ENCODE measurements at regions not wholly inside any gene's neighbourhood (a gene's known extent, or its start where the extent isn't known, plus 50 kb on each side); places are given as distances from the start of the nearest gene placed in this dataset.
"Not testable (repeated sequence)": the region's sequence is repeated elsewhere in the genome, so short reads cannot be mapped to it uniquely, and the experiment has no call there.

DNA sequence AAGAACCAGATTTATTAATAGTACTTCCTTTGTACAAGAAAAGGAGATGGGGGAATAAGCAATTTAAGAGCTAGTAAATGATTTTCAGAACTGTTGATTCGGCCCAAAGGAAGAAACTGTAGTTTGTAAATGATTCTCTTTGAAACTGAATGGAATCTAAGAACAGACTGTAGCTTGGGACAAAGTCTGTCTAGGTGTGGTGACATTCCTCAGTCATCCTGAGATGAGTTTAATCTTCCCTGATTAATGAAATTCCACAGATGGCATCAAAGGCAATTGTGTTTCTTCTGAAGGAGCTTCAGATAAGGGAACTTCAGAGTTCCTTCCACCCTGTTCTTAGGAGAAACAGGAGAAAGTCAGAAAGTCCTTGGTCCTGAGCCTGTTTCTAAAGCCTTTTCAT is 2095.9 kb downstream of the LRRC4C start:
- TF ChIP-seq, protein P1, sequence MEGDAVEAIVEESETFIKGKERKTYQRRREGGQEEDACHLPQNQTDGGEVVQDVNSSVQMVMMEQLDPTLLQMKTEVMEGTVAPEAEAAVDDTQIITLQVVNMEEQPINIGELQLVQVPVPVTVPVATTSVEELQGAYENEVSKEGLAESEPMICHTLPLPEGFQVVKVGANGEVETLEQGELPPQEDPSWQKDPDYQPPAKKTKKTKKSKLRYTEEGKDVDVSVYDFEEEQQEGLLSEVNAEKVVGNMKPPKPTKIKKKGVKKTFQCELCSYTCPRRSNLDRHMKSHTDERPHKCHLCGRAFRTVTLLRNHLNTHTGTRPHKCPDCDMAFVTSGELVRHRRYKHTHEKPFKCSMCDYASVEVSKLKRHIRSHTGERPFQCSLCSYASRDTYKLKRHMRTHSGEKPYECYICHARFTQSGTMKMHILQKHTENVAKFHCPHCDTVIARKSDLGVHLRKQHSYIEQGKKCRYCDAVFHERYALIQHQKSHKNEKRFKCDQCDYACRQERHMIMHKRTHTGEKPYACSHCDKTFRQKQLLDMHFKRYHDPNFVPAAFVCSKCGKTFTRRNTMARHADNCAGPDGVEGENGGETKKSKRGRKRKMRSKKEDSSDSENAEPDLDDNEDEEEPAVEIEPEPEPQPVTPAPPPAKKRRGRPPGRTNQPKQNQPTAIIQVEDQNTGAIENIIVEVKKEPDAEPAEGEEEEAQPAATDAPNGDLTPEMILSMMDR (IDR thresholded peaks at IDR 0.05), result no peak
- no peaks in the 10 kb centered on the region for H3K27me3 Mint-ChIP-seq (ENCODE audit: unreplicated experiment)
- no peaks in the 10 kb centered on the region for H3K4me1 Mint-ChIP-seq (ENCODE audit: unreplicated experiment)
- H3K36me3 Mint-ChIP-seq (ENCODE audit: unreplicated experiment), result no peaks in the 10 kb centered on the region
- DNase-seq (ENCODE audit: extremely low spot score, unreplicated experiment), result no peak
- H3K27ac Mint-ChIP-seq (ENCODE audit: unreplicated experiment), result no peak overlapping the region
- no peaks in the 10 kb centered on the region for H3K9me3 Mint-ChIP-seq (ENCODE audit: unreplicated experiment)
- H3K4me3 Mint-ChIP-seq (ENCODE audit: unreplicated experiment), result no peak overlapping the region

DNA sequence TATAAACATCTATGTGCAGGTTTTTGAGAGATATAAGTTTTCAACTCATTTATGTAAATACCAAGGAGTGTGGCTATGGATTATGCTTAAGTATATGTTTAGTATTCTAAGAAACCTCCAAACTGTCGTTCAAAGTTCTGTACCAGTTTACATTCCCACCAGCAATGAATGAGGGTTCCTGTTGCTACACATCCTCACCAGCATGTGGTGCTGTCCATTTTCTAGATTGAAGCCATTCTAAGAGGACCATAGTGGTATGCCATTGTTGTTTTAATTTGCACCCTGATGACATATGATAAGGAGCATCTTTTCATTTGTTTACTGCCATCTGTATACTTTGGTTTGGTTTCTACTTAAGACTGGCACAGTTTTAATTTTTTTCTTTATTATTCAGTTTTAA is 2097.9 kb downstream of the LRRC4C start:
- TF ChIP-seq, protein P1 (IDR thresholded peaks at IDR 0.05), result no peak
- Mint-ChIP-seq H3K36me3 (ENCODE audit: unreplicated experiment) (no peaks in the 10 kb centered on the region), H3K9me3 (ENCODE audit: unreplicated experiment) (peaks cover 3% of the 10 kb centered on the region), H3K27me3 (ENCODE audit: unreplicated experiment) (no peaks in the 10 kb centered on the region), H3K4me3 (ENCODE audit: unreplicated experiment) (no peak overlapping the region), H3K27ac (ENCODE audit: unreplicated experiment) (no peak overlapping the region), H3K4me1 (ENCODE audit: unreplicated experiment) (no peaks in the 10 kb centered on the region)
- no peak for DNase-seq (ENCODE audit: extremely low spot score, unreplicated experiment)

DNA sequence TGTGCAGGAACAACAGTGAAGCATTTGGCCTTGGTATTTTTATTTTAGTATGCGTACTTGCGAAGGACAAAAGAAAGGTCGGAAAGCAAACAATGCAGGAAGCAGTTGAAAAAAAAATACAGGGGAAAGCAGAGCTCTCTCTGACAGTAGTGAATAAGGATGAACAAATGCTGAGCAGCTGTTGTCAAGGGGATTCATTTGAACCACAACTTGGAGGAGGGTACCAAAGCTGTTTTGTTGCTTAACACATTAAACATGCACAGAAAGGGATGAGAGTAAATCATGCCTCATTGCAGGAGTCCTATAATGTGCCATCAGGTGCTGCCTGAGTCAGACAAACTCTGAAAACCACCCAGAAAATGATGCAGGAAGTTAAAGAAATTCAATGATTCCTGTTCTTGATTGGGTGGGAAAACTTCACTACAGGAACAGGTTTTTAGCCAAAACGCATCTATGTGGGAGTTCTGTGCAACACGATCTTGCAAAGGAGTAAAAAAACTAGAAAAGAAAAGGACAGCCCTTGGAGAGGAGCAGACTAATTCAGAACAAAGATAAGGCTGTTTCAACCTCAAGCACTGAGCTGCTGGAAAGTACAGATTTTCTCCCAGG is 2113.5 kb downstream of the LRRC4C start:
- no peak for DNase-seq (ENCODE audit: extremely low spot score, unreplicated experiment)
- Mint-ChIP-seq H3K4me1 (ENCODE audit: unreplicated experiment) (no peaks in the 10 kb centered on the region), H3K36me3 (ENCODE audit: unreplicated experiment) (no peaks in the 10 kb centered on the region), H3K27me3 (ENCODE audit: unreplicated experiment) (no peaks in the 10 kb centered on the region), H3K4me3 (ENCODE audit: unreplicated experiment) (no peak overlapping the region), H3K9me3 (ENCODE audit: unreplicated experiment) (peaks cover 3% of the 10 kb centered on the region), H3K27ac (ENCODE audit: unreplicated experiment) (no peak overlapping the region)
- TF ChIP-seq, protein P1 (IDR thresholded peaks at IDR 0.05), result no peak

DNA sequence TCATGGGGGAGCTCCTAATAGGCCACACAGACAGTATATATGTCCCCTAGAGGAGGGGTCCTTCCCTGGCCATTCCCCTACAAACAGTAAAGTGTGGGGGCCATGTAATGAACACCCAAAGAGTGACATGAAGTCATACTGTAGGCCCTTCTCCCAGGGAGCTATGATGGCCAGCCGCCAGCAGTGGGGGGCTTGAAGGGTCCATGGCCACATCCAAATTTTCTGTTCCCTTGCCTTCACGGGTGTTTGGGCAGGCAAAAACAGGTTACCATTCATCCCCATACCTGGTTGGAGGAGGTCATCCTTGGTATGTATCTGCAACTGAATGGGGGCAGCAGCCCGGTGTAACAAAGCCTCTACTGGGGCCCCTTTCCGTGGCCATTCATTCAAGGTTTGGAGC is 2118.0 kb downstream of the LRRC4C start:
- H3K9me3 Mint-ChIP-seq (ENCODE audit: unreplicated experiment), result peaks cover 7% of the 10 kb centered on the region
- H3K36me3 Mint-ChIP-seq (ENCODE audit: unreplicated experiment), result no peaks in the 10 kb centered on the region
- TF ChIP-seq, protein P1 (IDR thresholded peaks at IDR 0.05), result no peak
- H3K27ac Mint-ChIP-seq (ENCODE audit: unreplicated experiment), result no peak overlapping the region
- H3K4me3 Mint-ChIP-seq (ENCODE audit: unreplicated experiment), result no peak overlapping the region
- no peak for DNase-seq (ENCODE audit: extremely low spot score, unreplicated experiment)
- H3K4me1 Mint-ChIP-seq (ENCODE audit: unreplicated experiment), result no peaks in the 10 kb centered on the region
- H3K27me3 Mint-ChIP-seq (ENCODE audit: unreplicated experiment), result no peaks in the 10 kb centered on the region

DNA sequence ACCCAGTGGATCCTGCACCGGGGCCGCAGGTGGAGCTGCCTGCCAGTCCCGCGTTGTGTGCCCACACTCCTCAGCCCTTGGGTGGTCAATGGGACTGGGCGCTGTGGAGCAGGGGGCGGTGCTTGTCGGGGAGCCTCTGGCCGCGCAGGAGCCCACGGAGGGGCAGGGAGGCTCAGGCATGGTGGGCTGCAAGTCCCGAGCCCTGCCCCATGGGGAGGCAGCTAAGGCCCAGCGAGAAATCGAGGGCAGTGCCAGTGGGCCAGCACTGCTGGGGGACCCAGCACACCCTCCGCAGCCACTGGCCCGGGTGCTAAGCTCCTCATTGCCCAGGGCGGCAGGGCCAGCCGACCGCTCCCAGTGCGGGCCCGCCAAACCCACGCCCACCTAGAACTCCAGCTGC is 2126.4 kb downstream of the LRRC4C start:
- H3K36me3 Mint-ChIP-seq (ENCODE audit: unreplicated experiment); H3K4me1 Mint-ChIP-seq (ENCODE audit: unreplicated experiment); H3K4me3 Mint-ChIP-seq (ENCODE audit: unreplicated experiment); DNase-seq (ENCODE audit: extremely low spot score, unreplicated experiment); H3K27me3 Mint-ChIP-seq (ENCODE audit: unreplicated experiment); H3K27ac Mint-ChIP-seq (ENCODE audit: unreplicated experiment): not testable (repeated sequence)
- H3K9me3 Mint-ChIP-seq (ENCODE audit: unreplicated experiment), result peaks cover 22% of the 10 kb centered on the region

DNA sequence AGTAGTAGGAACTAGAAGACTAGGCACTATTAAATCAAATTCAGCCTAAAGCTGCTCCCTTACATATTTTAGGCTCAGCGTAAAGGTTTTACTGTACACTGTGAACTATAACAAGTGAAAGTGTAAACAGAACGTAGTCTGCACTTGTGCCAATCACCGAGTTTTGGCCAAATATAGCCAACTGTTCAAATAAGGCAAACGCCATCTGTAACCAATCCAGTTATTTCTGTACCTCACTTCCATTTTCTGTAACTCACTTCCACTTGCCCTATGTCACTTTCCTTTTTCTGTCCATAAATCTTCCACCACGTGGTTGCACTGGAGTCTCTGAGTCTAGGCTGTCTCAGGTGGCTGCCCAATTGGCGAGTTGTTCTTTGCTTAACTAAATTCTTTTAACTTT is 2132.2 kb downstream of the LRRC4C start:
- no peaks in the 10 kb centered on the region for H3K36me3 Mint-ChIP-seq (ENCODE audit: unreplicated experiment)
- no peaks in the 10 kb centered on the region for H3K27me3 Mint-ChIP-seq (ENCODE audit: unreplicated experiment)
- no peak overlapping the region for H3K27ac Mint-ChIP-seq (ENCODE audit: unreplicated experiment)
- TF ChIP-seq, protein P1 (IDR thresholded peaks at IDR 0.05), result no peak
- no peak for DNase-seq (ENCODE audit: extremely low spot score, unreplicated experiment)
- no peak overlapping the region for H3K4me3 Mint-ChIP-seq (ENCODE audit: unreplicated experiment)
- H3K9me3 Mint-ChIP-seq (ENCODE audit: unreplicated experiment), result peaks cover 14% of the 10 kb centered on the region
- no peaks in the 10 kb centered on the region for H3K4me1 Mint-ChIP-seq (ENCODE audit: unreplicated experiment)

DNA sequence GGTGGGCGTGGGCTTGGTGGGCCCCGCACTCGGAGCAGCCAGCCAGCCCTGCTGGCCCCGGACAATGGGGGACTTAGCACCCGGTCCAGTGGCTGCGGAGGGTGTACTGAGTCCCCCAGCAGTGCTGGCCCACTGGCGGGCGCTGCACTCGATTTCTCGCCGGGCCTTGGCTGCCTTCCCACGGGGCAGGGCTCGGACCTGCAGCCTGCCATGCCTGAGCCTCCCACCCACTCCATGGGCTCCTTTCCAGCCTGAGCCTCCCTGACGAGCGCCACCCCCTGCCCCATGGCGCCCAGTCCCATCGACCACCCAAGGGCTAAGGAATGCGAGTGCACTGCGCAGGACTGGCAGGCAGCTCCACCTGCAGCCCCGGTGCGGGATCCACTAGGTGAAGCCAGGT is 2147.6 kb downstream of the LRRC4C start:
- not testable (repeated sequence) for H3K27me3 Mint-ChIP-seq (ENCODE audit: unreplicated experiment); H3K36me3 Mint-ChIP-seq (ENCODE audit: unreplicated experiment); H3K4me3 Mint-ChIP-seq (ENCODE audit: unreplicated experiment); H3K4me1 Mint-ChIP-seq (ENCODE audit: unreplicated experiment); H3K27ac Mint-ChIP-seq (ENCODE audit: unreplicated experiment); DNase-seq (ENCODE audit: extremely low spot score, unreplicated experiment)
- peaks cover 16% of the 10 kb centered on the region for H3K9me3 Mint-ChIP-seq (ENCODE audit: unreplicated experiment)

Measured in osteocyte (in vitro differentiated cells).